ENCODE measurements at regions not wholly inside any gene's neighbourhood (a gene's known extent, or its start where the extent isn't known, plus 50 kb on each side); places are given as distances from the start of the nearest gene placed in this dataset.
A peak's percentile ranks its signal among the peaks of the same experiment; 100 is the strongest.
"Not testable (repeated sequence)": the region's sequence is repeated elsewhere in the genome, so short reads cannot be mapped to it uniquely, and the experiment has no call there.

DNA sequence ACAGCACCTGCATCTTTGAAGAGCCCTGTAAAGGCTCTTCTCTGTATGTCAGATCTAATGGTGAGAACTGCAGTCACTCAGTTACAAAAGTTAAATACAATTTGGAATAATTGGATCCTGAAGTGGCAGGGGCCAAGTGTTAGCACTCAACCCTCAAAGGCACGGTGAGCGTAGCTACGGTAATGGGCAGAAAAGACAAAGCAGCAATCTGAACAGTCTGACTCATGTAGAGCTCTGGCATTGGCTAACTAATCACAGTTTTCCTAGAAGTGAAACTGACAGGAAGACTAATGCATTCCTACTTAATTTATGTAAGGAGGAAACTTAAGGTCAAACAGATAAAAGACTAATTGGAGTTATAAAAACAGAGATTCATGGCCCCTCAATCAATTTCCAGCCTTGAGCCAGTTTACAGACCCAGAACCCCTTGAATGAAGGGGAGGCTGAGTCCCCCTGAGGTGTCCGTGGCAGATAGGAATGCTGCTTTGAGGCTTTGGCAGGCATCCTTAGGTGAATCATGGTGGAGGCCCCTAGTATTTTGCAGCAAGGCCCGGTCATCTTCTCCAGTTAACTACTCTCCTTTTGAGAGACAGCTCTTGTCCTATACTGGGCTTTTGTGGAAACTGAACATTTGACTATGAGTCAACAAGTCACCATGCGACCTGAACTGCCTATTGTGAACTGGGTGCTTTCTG lies 450.7 kb downstream of the ZNF33B start:
- DNase-seq (ENCODE audit: low spot score), result not testable (repeated sequence)

DNA sequence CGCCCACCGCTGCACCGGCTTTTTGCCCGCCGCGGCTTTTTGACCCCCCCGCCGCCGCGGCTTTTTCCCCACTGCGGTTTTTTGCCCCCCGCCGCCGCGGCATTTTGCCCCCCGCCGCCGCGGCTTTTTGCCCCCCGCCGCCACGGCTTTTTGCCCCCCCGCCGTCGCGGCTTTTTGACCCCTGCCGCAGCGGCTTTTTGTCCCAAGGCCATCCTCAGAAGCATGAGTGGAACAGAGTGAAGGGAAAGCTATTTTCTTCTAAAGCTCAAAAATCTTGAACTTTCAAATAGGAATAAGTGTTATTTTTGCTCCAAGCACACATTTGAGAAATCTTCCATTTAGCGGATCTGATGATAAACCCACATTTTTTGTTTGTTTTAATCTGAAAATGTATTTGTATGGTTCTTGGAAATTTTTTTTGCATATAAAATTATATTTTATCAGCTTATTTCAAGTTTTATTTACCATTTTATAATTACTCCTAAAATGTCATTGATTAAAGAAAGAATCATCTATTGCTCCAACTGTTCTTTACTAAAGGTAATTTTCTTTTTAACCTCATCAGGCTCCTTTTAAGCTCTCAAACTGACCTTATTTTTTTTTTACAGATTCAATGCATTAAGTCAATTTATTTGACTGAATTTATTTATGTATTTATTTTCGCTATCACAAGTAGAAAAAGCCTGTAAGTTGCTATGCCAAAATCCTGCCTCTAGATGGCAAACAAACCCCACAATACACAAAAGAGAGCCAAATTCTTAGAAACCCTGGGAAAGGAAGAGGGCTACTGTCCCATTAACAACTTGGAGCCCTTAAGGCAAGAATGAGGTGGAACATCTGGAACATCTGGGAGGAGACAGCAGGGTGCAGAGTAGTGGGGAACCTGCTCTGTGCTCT lies 460.3 kb downstream of the ZNF33B start:
- peak; percentile 38 for DNase-seq (ENCODE audit: low spot score)

- no peak for DNase-seq (ENCODE audit: low spot score)
Measured at GRCh38 chr10:42177077-42177792, 461.1 kb downstream of the ZNF33B start.

GRCh38 chr10:42150428-42151061 lies 487.8 kb downstream of the ZNF33B start:
- no peak for DNase-seq (ENCODE audit: low spot score)

- DNase-seq (ENCODE audit: low spot score), result no peak
Measured at GRCh38 chr10:42149722-42150427, 488.5 kb downstream of the ZNF33B start.

DNA sequence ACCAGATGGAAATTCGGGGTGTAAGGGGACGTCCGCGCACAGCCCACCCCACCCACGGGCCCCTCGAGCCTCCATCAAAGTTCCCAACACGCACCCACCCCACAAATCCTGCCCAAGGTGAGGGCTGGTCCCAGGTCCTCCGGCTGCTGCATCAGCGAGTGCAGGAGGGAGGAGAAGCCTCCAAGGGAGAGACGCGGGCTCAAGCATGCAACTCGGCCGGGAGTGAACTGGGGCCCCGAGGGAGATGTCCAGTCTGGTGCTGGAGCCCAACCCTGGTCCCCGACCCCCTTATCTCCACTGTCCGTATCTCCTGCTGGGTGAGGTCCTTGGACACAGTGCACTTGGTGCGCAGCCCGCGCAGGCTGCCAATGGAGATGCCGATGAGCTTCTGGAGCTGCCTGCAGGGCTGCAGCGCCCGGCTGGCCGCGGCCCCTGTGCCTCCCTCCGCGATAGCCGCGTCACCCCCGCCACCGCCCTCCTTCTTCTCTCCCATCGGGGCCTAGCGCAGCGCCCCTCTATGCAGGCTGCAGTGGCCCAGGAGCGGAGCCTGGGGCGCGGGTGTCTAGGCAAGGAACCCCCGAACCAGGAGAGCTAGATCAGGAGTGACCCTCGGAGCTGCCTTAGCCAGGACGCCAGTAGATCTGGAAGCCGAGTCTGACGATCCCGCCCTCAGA lies 489.2 kb downstream of the ZNF33B start:
- DNase-seq (ENCODE audit: low spot score), result no peak

DNA sequence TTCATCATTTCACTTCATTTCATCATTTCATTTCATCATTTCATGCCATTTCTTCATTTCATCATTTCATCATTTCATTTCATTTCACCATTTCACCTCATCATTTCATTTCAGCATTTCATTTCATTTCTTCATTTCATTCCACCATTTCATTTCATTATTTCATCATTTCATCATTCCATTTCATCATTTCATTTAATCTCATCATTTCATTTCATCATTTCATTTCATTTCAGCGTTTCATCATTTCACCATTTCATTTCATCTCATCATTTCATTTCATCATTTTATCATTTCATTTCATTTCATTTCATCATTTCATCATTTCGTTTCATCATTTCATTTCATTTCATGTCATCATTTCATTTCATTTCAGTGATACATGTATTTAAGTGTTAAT lies 492.2 kb downstream of the ZNF33B start:
- not testable (repeated sequence) for DNase-seq (ENCODE audit: low spot score)

DNA sequence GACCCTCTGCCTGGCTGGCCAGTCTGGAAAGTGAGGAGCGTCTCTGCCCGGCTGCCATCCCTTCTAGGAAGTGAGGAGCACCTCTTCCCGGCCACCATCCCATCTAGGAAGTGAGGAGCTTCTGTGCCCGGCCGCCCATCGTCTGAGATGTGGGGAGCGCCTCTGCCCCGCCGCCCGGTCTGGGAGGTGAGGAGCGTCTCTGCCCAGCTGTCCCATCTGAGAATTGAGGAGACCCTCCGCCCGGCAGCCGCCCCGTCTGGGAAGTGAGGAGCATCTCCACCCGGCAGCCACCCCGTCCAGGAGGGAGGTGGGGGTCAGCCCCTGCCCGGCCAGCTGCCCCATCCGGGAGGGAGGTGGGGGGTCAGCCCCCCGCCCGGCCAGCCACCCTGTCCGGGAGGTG lies 500.3 kb downstream of the ZNF33B start:
- not testable (repeated sequence) for DNase-seq (ENCODE audit: low spot score)

GRCh38 chr10:42113158-42113450 lies 525.3 kb downstream of the ZNF33B start:
- DNase-seq (ENCODE audit: low spot score), result no peak

DNA sequence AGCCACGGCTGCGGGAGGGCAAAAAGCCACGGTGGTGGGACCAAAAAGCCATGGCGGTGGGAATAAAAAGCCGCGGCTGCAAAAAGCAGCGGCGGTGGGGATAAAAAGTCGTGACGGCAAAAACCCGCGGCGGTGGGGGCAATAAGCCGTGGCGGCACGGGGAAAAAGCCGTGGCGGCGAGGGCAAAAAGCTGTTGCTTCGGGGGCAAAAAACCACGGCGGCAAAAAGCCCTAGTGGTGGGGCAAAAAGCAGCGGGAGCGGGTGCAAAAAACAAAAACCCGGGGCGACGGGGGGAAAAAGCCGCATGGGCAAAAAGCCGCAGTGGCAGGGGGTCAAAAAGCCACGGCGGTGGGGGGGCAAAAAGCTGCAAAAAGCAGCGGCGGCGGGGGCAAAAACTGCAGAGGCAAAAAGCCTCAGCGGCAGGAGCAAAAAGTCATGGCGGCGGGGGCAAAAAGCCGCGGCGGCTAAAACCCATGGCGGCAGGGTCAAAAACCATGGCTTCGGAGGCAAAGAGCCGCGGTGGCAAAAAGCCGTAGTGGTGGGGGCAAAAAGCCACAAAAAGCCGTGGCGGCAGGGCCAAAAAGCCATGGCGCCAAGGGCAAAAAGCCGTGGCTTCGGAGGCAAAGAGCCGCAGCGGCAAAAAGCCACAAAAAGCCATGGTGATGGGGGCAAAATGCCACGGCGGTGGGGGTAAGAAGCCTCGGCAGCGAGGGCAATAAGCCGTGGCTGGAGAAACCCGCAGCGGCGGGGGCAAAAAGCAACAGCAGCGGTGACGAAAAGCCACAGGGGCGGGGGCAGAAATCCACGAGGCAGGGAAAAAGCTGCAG lies 525.8 kb downstream of the ZNF33B start:
- no peak for DNase-seq (ENCODE audit: low spot score)

DNA sequence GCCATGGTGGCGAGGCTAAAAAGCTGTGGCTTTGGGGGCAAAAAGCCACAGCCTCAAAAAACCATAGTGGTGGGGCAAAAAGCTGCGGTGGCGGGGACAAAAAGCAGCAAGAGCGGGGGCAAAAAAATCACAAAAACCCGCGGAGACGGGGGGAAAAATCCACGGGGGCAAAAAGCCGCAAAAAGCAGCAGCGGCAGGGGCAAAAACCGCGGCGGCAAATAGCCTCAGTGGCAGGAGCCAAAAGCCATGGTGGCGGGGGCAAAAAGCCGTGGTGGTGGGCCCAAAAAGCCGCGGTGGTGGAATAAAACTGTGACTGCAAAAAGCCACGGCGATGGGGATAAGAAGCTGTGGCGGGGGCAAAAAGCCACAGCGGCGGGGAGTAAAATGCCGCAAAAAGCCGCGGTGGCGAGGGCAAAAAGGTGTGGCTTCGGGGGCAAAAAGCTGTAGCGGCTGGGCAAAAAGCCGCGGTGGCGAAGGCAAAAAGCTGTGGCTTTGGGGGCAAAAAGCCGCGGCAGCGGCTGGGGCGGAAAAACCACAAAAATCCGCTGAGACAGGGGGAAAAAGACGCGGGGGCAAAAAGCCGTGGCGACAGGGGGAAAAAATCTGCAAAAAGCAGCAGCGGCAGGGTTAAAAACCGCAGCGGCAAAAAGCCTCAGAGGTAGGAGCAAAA lies 526.6 kb downstream of the ZNF33B start:
- DNase-seq (ENCODE audit: low spot score), result no peak

- no peak for DNase-seq (ENCODE audit: low spot score)
Measured at GRCh38 chr10:42111076-42111475, 527.3 kb downstream of the ZNF33B start.

Data from RKO (cell line).